GM10266 (cell line): ENCODE measurements at regions not wholly inside any gene's neighbourhood (a gene's known extent, or its start where the extent isn't known, plus 50 kb on each side); places are given as distances from the start of the nearest gene placed in this dataset.

Experiments
- DNase-seq: peaks from one replicate; pipeline ENCODE4 v3.0.0; 2012; ENCODE audit errors: extremely low spot score
- TF ChIP-seq, protein P1 (sequence below): IDR thresholded peaks from 2 replicates; pipeline ENCODE4 v1.5.1; 2012; ENCODE audit warnings: mild to moderate bottlenecking, low read depth; ENCODE audit not compliant: control insufficient read depth, insufficient read depth; ENCODE audit errors: missing control alignments

DNA sequence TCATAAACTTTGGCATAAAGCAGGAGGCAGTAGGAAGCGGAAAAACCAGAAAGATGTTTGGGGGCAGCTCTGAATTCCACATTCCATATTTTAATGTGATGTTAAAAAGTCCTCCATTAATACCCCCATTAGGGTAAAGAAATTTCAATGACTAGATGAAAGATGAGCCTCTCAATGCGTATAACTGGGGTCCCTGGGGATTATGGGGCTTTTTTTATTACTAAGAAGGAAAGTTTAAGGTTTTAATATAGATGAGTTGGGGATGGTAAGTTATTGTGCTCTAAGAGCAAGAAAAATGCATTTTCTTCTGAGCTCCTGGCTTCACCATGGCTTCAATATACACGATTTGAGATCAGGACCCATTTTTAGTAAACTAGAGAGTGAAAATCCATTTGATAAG, 321.9 kb downstream of the CDK5RAP2 start:
- DNase-seq = no peak
- TF ChIP-seq, protein P1, sequence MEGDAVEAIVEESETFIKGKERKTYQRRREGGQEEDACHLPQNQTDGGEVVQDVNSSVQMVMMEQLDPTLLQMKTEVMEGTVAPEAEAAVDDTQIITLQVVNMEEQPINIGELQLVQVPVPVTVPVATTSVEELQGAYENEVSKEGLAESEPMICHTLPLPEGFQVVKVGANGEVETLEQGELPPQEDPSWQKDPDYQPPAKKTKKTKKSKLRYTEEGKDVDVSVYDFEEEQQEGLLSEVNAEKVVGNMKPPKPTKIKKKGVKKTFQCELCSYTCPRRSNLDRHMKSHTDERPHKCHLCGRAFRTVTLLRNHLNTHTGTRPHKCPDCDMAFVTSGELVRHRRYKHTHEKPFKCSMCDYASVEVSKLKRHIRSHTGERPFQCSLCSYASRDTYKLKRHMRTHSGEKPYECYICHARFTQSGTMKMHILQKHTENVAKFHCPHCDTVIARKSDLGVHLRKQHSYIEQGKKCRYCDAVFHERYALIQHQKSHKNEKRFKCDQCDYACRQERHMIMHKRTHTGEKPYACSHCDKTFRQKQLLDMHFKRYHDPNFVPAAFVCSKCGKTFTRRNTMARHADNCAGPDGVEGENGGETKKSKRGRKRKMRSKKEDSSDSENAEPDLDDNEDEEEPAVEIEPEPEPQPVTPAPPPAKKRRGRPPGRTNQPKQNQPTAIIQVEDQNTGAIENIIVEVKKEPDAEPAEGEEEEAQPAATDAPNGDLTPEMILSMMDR = no peak

DNA sequence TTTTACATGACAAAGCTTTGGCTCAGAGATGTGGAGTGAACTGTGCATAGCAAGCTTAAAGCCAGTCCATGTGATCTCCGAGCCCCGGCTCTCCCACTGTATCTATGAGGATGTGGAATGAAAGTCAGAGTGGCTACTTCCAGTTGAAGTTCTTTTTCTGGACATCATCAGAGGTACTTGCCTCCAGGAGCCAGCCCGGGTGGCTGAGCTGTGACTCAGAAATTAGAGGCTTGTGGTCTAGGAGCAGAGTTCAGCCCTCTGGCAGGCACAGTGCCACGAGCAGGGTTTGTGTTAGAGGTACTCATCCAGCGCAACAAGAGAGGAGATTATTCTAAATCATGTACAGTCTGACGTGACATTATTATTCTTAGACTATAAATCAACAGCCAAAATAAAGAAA, 322.5 kb downstream of the CDK5RAP2 start:
- DNase-seq = no peak

DNA sequence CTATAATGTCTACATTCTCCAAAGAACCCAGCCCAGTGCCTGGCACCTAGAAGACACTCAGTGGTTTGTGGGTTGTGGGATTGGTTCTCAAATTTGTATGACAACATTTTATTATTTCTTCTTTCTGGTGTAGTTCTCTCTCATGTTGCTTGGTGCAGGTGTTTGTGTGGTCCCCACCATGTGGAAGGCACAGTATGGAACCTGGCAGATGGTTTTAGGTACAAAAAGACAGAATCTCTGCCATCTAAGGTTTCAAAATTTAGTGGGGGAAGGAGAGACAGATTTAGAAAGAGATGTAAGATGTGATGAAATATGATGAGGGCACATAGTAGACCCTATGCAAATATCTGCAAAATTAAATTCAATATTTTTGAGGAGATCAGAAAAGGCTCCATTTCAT, 323.8 kb downstream of the CDK5RAP2 start:
- TF ChIP-seq, protein P1 = no peak
- DNase-seq = no peak

More for the DNA sequence above, 322.5 kb downstream of the CDK5RAP2 start:
- TF ChIP-seq, protein P1 = no peak

DNA sequence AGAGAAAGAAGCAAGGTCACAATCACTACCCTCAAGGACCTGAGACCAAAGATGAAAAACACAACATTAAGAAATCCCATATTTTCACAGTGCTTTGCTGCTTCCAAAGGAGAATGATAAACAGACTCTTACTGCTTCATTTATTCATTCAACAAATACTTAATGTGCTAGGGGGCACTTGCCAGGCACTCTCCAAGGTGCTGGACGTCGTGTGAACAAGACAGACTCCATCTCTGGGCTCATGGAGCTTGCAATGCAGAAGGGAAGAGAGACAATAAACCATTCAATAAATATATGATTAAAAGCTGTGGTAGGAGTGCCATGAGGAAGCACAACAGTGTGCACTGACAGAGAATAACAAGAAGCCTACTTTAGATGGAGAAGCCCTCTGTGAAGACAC, 327.7 kb downstream of the CDK5RAP2 start:
- TF ChIP-seq, protein P1 = no peak
- DNase-seq = no peak

DNA sequence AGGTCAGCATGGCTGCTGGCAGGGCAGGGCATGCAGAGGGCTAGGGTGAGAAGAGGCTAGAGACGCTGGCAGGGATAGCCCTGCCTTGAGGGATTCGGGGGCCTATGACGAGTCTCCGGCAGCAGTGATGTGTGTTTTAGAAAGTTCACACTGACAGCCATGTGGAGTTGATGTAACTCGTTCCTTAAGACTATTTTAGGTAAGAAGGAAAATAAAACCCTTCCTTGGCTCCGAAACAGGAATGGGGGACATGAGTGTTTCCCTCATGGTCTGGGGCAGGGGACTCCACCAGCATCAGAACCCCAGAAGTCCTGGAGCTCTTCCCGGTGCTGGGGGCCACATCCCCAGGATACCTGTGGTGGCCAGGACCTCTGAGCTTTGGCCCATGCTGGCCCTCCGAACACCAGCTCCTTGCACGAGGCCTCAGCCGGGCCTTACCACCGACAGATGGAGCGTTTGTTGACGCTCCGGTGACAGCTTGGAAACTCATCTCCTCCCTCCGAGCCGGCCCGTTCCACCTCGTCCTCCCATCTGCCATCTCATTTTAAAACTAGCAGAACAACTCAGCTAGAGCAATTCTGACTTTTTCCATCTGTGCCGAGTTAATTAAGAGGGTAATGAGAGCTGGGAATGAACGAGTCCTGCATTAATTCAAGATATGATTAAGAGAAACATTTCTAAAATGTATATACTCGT, 337.7 kb downstream of the CDK5RAP2 start:
- DNase-seq = no peak
- TF ChIP-seq, protein P1 = no peak

DNA sequence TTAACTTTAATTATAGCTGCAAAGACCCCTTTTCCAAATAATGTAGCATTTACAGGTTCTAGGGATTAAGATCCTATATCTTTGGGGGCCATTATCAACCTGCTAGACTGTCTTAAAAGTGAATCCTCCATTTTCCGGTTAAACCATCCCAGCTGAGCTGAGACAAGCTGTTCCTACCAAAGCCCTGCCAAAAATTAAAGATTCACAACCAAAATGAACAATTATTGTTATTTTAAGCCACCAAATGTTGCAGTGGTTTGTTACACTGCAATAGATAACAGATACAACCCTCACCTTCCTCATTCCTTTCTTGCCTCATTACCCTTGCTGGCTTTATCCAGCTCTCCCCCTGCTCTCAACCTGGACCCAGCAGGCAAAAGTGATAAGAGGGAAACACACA, 343.4 kb downstream of the CDK5RAP2 start:
- DNase-seq = no peak
- TF ChIP-seq, protein P1 = no peak

DNA sequence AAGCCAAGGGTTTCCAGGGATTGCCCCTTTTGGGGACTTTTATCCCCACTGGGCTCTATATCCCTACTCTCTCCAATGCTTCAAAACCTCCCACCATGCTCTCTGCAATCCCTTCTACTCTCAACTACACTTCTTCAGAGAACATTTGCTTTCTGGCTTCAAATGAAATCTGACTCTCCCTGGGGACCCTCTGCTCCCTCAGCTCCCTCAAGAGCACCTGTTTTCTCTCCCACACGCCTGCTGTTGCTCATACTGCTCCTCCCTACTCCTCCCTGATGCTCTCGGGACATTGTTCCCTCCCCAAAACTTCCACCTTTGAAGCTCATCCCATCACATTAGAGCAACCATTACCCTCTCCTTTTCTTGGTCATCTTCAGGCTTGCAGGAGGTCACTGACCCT, 344.9 kb downstream of the CDK5RAP2 start:
- TF ChIP-seq, protein P1 = no peak
- DNase-seq = no peak
